K562 (cell line): ENCODE measurements at regions not wholly inside any gene's neighbourhood (a gene's known extent, or its start where the extent isn't known, plus 50 kb on each side); places are given as distances from the start of the nearest gene placed in this dataset.

Source experiments
- EGR1 ChIP-seq: fragments of 450-650 bp; conservative IDR thresholded peaks from 2 replicates; pipeline ENCODE4 v1.6.1; 2017; ENCODE audit warnings: mild to moderate bottlenecking
- ELF4 ChIP-seq: fragments of 450-650 bp; formaldehyde crosslinking; IDR thresholded peaks from 2 replicates; pipeline ENCODE4 v1.4.0; 2022; ENCODE audit warnings: missing genetic modification characterization
- EZH2 ChIP-seq: IDR thresholded peaks from 2 replicates; pipeline ENCODE4 v1.6.1; 2012; ENCODE audit warnings: low read depth, mild to moderate bottlenecking, inconsistent platforms, low read length, borderline replicate concordance
- FOXJ3 ChIP-seq: sonication (generic); formaldehyde crosslinking; IDR thresholded peaks from 2 replicates; pipeline ENCODE4 v1.4.0; 2020; ENCODE audit warnings: mild to moderate bottlenecking, missing genetic modification reagents
- POLR2A ChIP-seq: fragments of 450-650 bp; conservative IDR thresholded peaks from 2 replicates; pipeline ENCODE4 v1.6.1; 2016
- SMC3 ChIP-seq: conservative IDR thresholded peaks from 2 replicates; pipeline ENCODE4 v1.6.1; 2011; ENCODE audit warnings: low read depth, low read length, improper control_type of control experiment; ENCODE audit not compliant: insufficient read depth
- ZFP36 ChIP-seq: fragments of 150-350 bp; IDR thresholded peaks from 2 replicates; pipeline ENCODE4 v1.6.1; 2018; ENCODE audit warnings: low read length, low read depth; ENCODE audit not compliant: partially characterized antibody
- ZNF212 ChIP-seq: fragments of 450-650 bp; formaldehyde crosslinking; IDR thresholded peaks from 2 replicates; pipeline ENCODE4 v1.4.0; 2020; ENCODE audit warnings: mild to moderate bottlenecking
- ZNF785 ChIP-seq: fragments of 250-450 bp; sonication (Bioruptor Pico); IDR thresholded peaks from 2 replicates; pipeline ENCODE4 v1.4.0; 2020; ENCODE audit warnings: mild to moderate bottlenecking
- TF ChIP-seq, protein P1 (sequence below), 3 experiments: IDR thresholded peaks in 2 of 3; conservative IDR thresholded peaks in 1 of 3; 2 replicates each; pipeline ENCODE4 v1.5.1; 2011 to 2012; ENCODE audit warnings: low read length in 3 of 3, mild to moderate bottlenecking in 3 of 3, control low read depth in 2 of 3, improper control_type of control experiment in 1 of 3, inconsistent platforms in 1 of 3, low read depth in 1 of 3, mixed read lengths in 1 of 3, moderate library complexity in 1 of 3; ENCODE audit not compliant: insufficient read depth in 2 of 3
- TF ChIP-seq, protein P2 (sequence below): sonication (generic); formaldehyde crosslinking; IDR thresholded peaks from 2 replicates; pipeline ENCODE4 v1.8.1; 2023; ENCODE audit warnings: mild to moderate bottlenecking, missing genetic modification reagents
- TF ChIP-seq, protein P3 (sequence below): conservative IDR thresholded peaks from 2 replicates; pipeline ENCODE4 v1.6.1; 2011; ENCODE audit warnings: low read depth, mild to moderate bottlenecking, low read length; ENCODE audit not compliant: control insufficient read depth
- TF ChIP-seq, protein P4 (sequence below), 2 experiments: fragments of 450-650 bp; formaldehyde crosslinking in 1 of 2; IDR thresholded peaks; 2 replicates each; pipeline versions ENCODE4 v1.4.0 to v1.6.1; 2014 to 2020; ENCODE audit warnings: mild to moderate bottlenecking in 2 of 2, borderline replicate concordance in 1 of 2, low read depth in 1 of 2

DNA sequence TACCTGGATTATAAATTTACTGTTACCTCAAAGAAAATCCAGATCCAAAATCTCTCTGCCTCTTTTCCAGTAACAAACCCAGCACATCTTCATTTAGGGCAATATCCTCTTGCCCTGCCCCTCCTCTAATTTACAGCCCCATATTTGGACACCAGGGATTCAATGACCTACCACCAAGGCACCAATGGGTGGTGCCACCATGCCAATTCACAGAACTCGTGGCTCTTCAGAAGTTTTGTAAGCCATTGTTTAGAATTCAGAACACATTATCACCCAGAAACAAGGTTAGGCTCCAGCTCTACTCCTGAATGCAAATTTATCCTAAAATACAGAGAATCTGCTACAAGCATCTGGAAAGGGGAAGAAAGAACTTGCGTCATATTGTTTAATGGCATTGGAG lies 67.8 kb upstream of the SASH1 start:
- no peak for TF ChIP-seq EGR1
- TF ChIP-seq, protein P1, sequence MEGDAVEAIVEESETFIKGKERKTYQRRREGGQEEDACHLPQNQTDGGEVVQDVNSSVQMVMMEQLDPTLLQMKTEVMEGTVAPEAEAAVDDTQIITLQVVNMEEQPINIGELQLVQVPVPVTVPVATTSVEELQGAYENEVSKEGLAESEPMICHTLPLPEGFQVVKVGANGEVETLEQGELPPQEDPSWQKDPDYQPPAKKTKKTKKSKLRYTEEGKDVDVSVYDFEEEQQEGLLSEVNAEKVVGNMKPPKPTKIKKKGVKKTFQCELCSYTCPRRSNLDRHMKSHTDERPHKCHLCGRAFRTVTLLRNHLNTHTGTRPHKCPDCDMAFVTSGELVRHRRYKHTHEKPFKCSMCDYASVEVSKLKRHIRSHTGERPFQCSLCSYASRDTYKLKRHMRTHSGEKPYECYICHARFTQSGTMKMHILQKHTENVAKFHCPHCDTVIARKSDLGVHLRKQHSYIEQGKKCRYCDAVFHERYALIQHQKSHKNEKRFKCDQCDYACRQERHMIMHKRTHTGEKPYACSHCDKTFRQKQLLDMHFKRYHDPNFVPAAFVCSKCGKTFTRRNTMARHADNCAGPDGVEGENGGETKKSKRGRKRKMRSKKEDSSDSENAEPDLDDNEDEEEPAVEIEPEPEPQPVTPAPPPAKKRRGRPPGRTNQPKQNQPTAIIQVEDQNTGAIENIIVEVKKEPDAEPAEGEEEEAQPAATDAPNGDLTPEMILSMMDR (IDR thresholded peaks at IDR 0.05 in 2 of 3, conservative IDR thresholded peaks at IDR 0.05 in 1 of 3; ENCODE audit: insufficient read depth in 2 of 3, low read depth in 1 of 3, low read length in 3 of 3) = no peak
- no peak for TF ChIP-seq SMC3
- no peak for TF ChIP-seq ZNF212 (CRISPR knock-in tag)
- no peak for TF ChIP-seq FOXJ3
- TF ChIP-seq, protein P2, sequence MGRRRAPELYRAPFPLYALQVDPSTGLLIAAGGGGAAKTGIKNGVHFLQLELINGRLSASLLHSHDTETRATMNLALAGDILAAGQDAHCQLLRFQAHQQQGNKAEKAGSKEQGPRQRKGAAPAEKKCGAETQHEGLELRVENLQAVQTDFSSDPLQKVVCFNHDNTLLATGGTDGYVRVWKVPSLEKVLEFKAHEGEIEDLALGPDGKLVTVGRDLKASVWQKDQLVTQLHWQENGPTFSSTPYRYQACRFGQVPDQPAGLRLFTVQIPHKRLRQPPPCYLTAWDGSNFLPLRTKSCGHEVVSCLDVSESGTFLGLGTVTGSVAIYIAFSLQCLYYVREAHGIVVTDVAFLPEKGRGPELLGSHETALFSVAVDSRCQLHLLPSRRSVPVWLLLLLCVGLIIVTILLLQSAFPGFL (CRISPR knock-in tag) = no peak
- TF ChIP-seq EZH2 = no peak
- no peak for TF ChIP-seq ZNF785
- TF ChIP-seq, protein P3, sequence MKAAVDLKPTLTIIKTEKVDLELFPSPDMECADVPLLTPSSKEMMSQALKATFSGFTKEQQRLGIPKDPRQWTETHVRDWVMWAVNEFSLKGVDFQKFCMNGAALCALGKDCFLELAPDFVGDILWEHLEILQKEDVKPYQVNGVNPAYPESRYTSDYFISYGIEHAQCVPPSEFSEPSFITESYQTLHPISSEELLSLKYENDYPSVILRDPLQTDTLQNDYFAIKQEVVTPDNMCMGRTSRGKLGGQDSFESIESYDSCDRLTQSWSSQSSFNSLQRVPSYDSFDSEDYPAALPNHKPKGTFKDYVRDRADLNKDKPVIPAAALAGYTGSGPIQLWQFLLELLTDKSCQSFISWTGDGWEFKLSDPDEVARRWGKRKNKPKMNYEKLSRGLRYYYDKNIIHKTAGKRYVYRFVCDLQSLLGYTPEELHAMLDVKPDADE = no peak
- no peak for TF ChIP-seq ELF4 (CRISPR knock-in tag)
- no peak for TF ChIP-seq ZFP36
- no peak for TF ChIP-seq POLR2A
- TF ChIP-seq, protein P4, sequence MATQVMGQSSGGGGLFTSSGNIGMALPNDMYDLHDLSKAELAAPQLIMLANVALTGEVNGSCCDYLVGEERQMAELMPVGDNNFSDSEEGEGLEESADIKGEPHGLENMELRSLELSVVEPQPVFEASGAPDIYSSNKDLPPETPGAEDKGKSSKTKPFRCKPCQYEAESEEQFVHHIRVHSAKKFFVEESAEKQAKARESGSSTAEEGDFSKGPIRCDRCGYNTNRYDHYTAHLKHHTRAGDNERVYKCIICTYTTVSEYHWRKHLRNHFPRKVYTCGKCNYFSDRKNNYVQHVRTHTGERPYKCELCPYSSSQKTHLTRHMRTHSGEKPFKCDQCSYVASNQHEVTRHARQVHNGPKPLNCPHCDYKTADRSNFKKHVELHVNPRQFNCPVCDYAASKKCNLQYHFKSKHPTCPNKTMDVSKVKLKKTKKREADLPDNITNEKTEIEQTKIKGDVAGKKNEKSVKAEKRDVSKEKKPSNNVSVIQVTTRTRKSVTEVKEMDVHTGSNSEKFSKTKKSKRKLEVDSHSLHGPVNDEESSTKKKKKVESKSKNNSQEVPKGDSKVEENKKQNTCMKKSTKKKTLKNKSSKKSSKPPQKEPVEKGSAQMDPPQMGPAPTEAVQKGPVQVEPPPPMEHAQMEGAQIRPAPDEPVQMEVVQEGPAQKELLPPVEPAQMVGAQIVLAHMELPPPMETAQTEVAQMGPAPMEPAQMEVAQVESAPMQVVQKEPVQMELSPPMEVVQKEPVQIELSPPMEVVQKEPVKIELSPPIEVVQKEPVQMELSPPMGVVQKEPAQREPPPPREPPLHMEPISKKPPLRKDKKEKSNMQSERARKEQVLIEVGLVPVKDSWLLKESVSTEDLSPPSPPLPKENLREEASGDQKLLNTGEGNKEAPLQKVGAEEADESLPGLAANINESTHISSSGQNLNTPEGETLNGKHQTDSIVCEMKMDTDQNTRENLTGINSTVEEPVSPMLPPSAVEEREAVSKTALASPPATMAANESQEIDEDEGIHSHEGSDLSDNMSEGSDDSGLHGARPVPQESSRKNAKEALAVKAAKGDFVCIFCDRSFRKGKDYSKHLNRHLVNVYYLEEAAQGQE (IDR thresholded peaks at IDR 0.05; ENCODE audit: borderline replicate concordance) = no peak
- TF ChIP-seq, protein P4 (CRISPR knock-in tag; IDR thresholded peaks at IDR 0.05; ENCODE audit: low read depth) = no peak
